Right atrium auricular region (tissue), 2 donors: ENCODE measurements at regions not wholly inside any gene's neighbourhood (a gene's known extent, or its start where the extent isn't known, plus 50 kb on each side); places are given as distances from the start of the nearest gene placed in this dataset.

Experiments
- DNase-seq: peaks from one replicate; pipeline ENCODE4 v3.0.0-alpha.2; 2019; ENCODE audit warnings: low spot score
- H3K27ac ChIP-seq, 2 donors: fragments of 200-600 bp; sonication (generic); 1 replicate in 1 of 2; 2 replicates in 1 of 2; pipeline ENCODE4 v1.5.1; 2016 to 2019
- H3K27me3 ChIP-seq, 2 donors: fragments of 200-600 bp; sonication (generic); one replicate each; pipeline versions ENCODE4 v1.5.1 to v1.6.0; 2017 to 2019
- H3K36me3 ChIP-seq: fragments of 200-600 bp; sonication (generic); one replicate; pipeline ENCODE4 v1.5.1; 2016
- H3K4me1 ChIP-seq, 2 donors: fragments of 200-600 bp; sonication (generic); one replicate each; pipeline versions ENCODE4 v1.5.1 to v1.6.0; 2017 to 2019
- H3K4me3 ChIP-seq, 2 donors: fragments of 200-600 bp; sonication (generic); 1 replicate in 1 of 2; 2 replicates in 1 of 2; pipeline ENCODE4 v1.5.1; 2017 to 2019; ENCODE audit warnings: mild to moderate bottlenecking in 1 of 2, moderate library complexity in 1 of 2
- H3K9me3 ChIP-seq, 2 donors: fragments of 200-600 bp; sonication (generic); one replicate each; pipeline ENCODE4 v1.5.1; 2019
- CTCF ChIP-seq, 2 donors: fragments of 200-600 bp; sonication (generic); IDR thresholded peaks; one replicate each; pipeline ENCODE4 v1.5.1; 2019; ENCODE audit warnings: antibody characterized with exemption in 2 of 2

- no peaks in the 10 kb centered on the region for H3K4me1 ChIP-seq
- no peaks in the 10 kb centered on the region for H3K27me3 ChIP-seq
- no peak for TF ChIP-seq CTCF (IDR thresholded peaks at IDR 0.05)
- no peaks in the 10 kb centered on the region for H3K36me3 ChIP-seq
- H3K9me3 ChIP-seq, result no peaks in the 10 kb centered on the region
- H3K4me3 ChIP-seq, result no peak overlapping the region
- DNase-seq, result no peak
- no peak overlapping the region for H3K27ac ChIP-seq
Observed at GRCh38 chr5:52597625-52598024, 190.1 kb upstream of the ITGA1 start.

GRCh38 chr5:52598968-52599367, 188.7 kb upstream of the ITGA1 start:
- Histone ChIP-seq H3K4me1 (no peaks in the 10 kb centered on the region), H3K27ac (no peak overlapping the region), H3K9me3 (no peaks in the 10 kb centered on the region), H3K4me3 (no peak overlapping the region), H3K36me3 (no peaks in the 10 kb centered on the region), H3K27me3 (no peaks in the 10 kb centered on the region)
- DNase-seq, result no peak
- no peak for TF ChIP-seq CTCF (IDR thresholded peaks at IDR 0.05)

GRCh38 chr5:52603778-52604554, 183.8 kb upstream of the ITGA1 start:
- Histone ChIP-seq H3K4me1 (no peaks in the 10 kb centered on the region), H3K36me3 (no peaks in the 10 kb centered on the region), H3K27ac (no peak overlapping the region), H3K4me3 (no peak overlapping the region), H3K9me3 (no peaks in the 10 kb centered on the region), H3K27me3 (no peaks in the 10 kb centered on the region)
- TF ChIP-seq CTCF (IDR thresholded peaks at IDR 0.05), result no peak
- no peak for DNase-seq

- Histone ChIP-seq H3K9me3 (no peaks in the 10 kb centered on the region), H3K27me3 (no peaks in the 10 kb centered on the region), H3K36me3 (no peaks in the 10 kb centered on the region), H3K4me1 (no peaks in the 10 kb centered on the region), H3K4me3 (no peak overlapping the region), H3K27ac (no peak overlapping the region)
- no peak for DNase-seq
- TF ChIP-seq CTCF (IDR thresholded peaks at IDR 0.05), result no peak
Observed at GRCh38 chr5:52605317-52606313, 182.1 kb upstream of the ITGA1 start.

- Histone ChIP-seq H3K4me1 (no peaks in the 10 kb centered on the region), H3K36me3 (no peaks in the 10 kb centered on the region), H3K9me3 (no peaks in the 10 kb centered on the region), H3K27ac (no peak overlapping the region), H3K4me3 (no peak overlapping the region), H3K27me3 (no peaks in the 10 kb centered on the region)
- no peak for TF ChIP-seq CTCF (IDR thresholded peaks at IDR 0.05)
- DNase-seq, result no peak
Observed at GRCh38 chr5:52607227-52607824, 180.4 kb upstream of the ITGA1 start.
